Parathyroid adenoma (tissue), 2 donors: ENCODE measurements at regions not wholly inside any gene's neighbourhood (a gene's known extent, or its start where the extent isn't known, plus 50 kb on each side); places are given as distances from the start of the nearest gene placed in this dataset.

Experiments used
- H2AFZ ChIP-seq: fragments of 300-600 bp; sonication (generic); one replicate; pipeline ENCODE4 v1.7.0; 2017; ENCODE audit warnings: antibody characterized with exemption, mild to moderate bottlenecking
- H3K27ac ChIP-seq: fragments of 300-600 bp; sonication (generic); one replicate; pipeline ENCODE4 v1.7.0; 2017
- H3K27me3 ChIP-seq: fragments of 300-600 bp; sonication (generic); one replicate; pipeline ENCODE4 v1.7.0; 2017; ENCODE audit warnings: low read length; ENCODE audit not compliant: control insufficient read depth, insufficient read depth
- H3K36me3 ChIP-seq: fragments of 300-600 bp; sonication (generic); one replicate; pipeline ENCODE4 v1.7.0; 2017; ENCODE audit warnings: low read length; ENCODE audit not compliant: control insufficient read depth, insufficient read depth
- H3K4me1 ChIP-seq: fragments of 300-600 bp; sonication (generic); one replicate; pipeline ENCODE4 v1.7.0; 2017; ENCODE audit warnings: control low read depth
- H3K4me2 ChIP-seq: fragments of 300-600 bp; sonication (generic); one replicate; pipeline ENCODE4 v1.7.0; 2017; ENCODE audit warnings: low read length
- H3K4me3 ChIP-seq: fragments of 300-600 bp; sonication (generic); one replicate; pipeline ENCODE4 v1.7.0; 2017; ENCODE audit warnings: low read depth, low read length
- H3K79me2 ChIP-seq: fragments of 300-600 bp; sonication (generic); one replicate; pipeline ENCODE4 v1.7.0; 2017; ENCODE audit warnings: control low read depth
- H3K9ac ChIP-seq: fragments of 300-600 bp; sonication (generic); one replicate; pipeline ENCODE4 v1.7.0; 2017; ENCODE audit warnings: mild to moderate bottlenecking
- H3K9me3 ChIP-seq: fragments of 300-600 bp; sonication (generic); one replicate; pipeline ENCODE4 v1.7.0; 2017; ENCODE audit warnings: low read length; ENCODE audit not compliant: control insufficient read depth
- CTCF ChIP-seq: fragments of 300-600 bp; sonication (generic); IDR thresholded peaks from one replicate; pipeline ENCODE4 v1.7.0; 2017; ENCODE audit warnings: antibody characterized with exemption, mild to moderate bottlenecking
- donor health status: primary hyperparathyroidism.

- H3K9ac ChIP-seq: no peak overlapping the region
- no peaks in the 10 kb centered on the region for H3K79me2 ChIP-seq
- no peaks in the 10 kb centered on the region for H3K9me3 ChIP-seq
- H3K4me3 ChIP-seq: no peak overlapping the region
- H2AFZ ChIP-seq: no peak overlapping the region
- H3K36me3 ChIP-seq: no peaks in the 10 kb centered on the region
- no peak overlapping the region for H3K27ac ChIP-seq
- H3K4me2 ChIP-seq: no peak overlapping the region
- H3K27me3 ChIP-seq: no peaks in the 10 kb centered on the region
- H3K4me1 ChIP-seq: no peaks in the 10 kb centered on the region
- no peak for TF ChIP-seq CTCF
These were observed 419.6 kb downstream of the NPIPA7 start for GRCh38 chr16:16798504-16798903.

- Histone ChIP-seq H3K9ac (no peak overlapping the region), H3K9me3 (no peaks in the 10 kb centered on the region), H3K4me1 (no peaks in the 10 kb centered on the region), H2AFZ (no peak overlapping the region), H3K36me3 (no peaks in the 10 kb centered on the region), H3K4me2 (no peak overlapping the region), H3K27ac (no peak overlapping the region), H3K27me3 (no peaks in the 10 kb centered on the region), H3K4me3 (no peak overlapping the region), H3K79me2 (no peaks in the 10 kb centered on the region)
- no peak for TF ChIP-seq CTCF
These were observed 426.9 kb downstream of the NPIPA7 start for GRCh38 chr16:16805809-16806208.

- Histone ChIP-seq H3K4me1 (no peaks in the 10 kb centered on the region), H3K9ac (no peak overlapping the region), H3K4me2 (no peak overlapping the region), H3K36me3 (no peaks in the 10 kb centered on the region), H3K27ac (no peak overlapping the region), H3K27me3 (no peaks in the 10 kb centered on the region), H3K79me2 (no peaks in the 10 kb centered on the region), H2AFZ (no peak overlapping the region), H3K4me3 (no peak overlapping the region), H3K9me3 (no peaks in the 10 kb centered on the region)
- TF ChIP-seq CTCF: no peak
These were observed 436.7 kb downstream of the NPIPA7 start for GRCh38 chr16:16815641-16816040.

GRCh38 chr16:16817196-16817595 lies 438.3 kb downstream of the NPIPA7 start:
- H3K79me2 ChIP-seq: no peaks in the 10 kb centered on the region
- H3K27me3 ChIP-seq: no peaks in the 10 kb centered on the region
- H2AFZ ChIP-seq: no peak overlapping the region
- H3K4me1 ChIP-seq: no peaks in the 10 kb centered on the region
- no peak for TF ChIP-seq CTCF
- H3K9ac ChIP-seq: no peak overlapping the region
- no peaks in the 10 kb centered on the region for H3K36me3 ChIP-seq
- no peak overlapping the region for H3K27ac ChIP-seq
- H3K4me2 ChIP-seq: no peak overlapping the region
- no peaks in the 10 kb centered on the region for H3K9me3 ChIP-seq
- no peak overlapping the region for H3K4me3 ChIP-seq

GRCh38 chr16:16821261-16821660 lies 442.3 kb downstream of the NPIPA7 start:
- Histone ChIP-seq H3K4me2 (no peak overlapping the region), H3K4me3 (no peak overlapping the region), H3K9me3 (no peaks in the 10 kb centered on the region), H3K4me1 (no peaks in the 10 kb centered on the region), H2AFZ (no peak overlapping the region), H3K27ac (no peak overlapping the region), H3K9ac (no peak overlapping the region), H3K36me3 (no peaks in the 10 kb centered on the region), H3K79me2 (no peaks in the 10 kb centered on the region), H3K27me3 (no peaks in the 10 kb centered on the region)
- no peak for TF ChIP-seq CTCF
